ENCODE measurements at regions not wholly inside any gene's neighbourhood (a gene's known extent, or its start where the extent isn't known, plus 50 kb on each side); places are given as distances from the start of the nearest gene placed in this dataset.
"Not testable (repeated sequence)": the region's sequence is repeated elsewhere in the genome, so short reads cannot be mapped to it uniquely, and the experiment has no call there.

GRCh38 chr4:99736846-99737245 lies 79.2 kb upstream of the C4orf54 start:
- TF ChIP-seq POU2F2 (IDR thresholded peaks at IDR 0.05; ENCODE audit: low read depth, low read length) (no peak), TAF1 (IDR thresholded peaks at IDR 0.05; ENCODE audit: low read depth, low read length) (no peak), POLR2A (IDR thresholded peaks at IDR 0.05; ENCODE audit: low read depth, low read length) (no peak), PAX5 (IDR thresholded peaks at IDR 0.05; ENCODE audit: insufficient read depth, low read length, severe bottlenecking) (no peak)
- FAIRE-seq (no peak), DNase-seq (ENCODE audit: insufficient read length, low spot score) (no peak)

- DNase-seq (ENCODE audit: insufficient read length, low spot score): no peak
- no peak for FAIRE-seq
- no peak for TF ChIP-seq TAF1 (IDR thresholded peaks at IDR 0.05; ENCODE audit: low read depth, low read length)
- no peak for TF ChIP-seq POLR2AphosphoS5 (IDR thresholded peaks at IDR 0.05; ENCODE audit: low read depth, low read length)
These were observed 78.2 kb upstream of the C4orf54 start for GRCh38 chr4:99735822-99736221.

- TF ChIP-seq TAF1 (IDR thresholded peaks at IDR 0.05; ENCODE audit: low read depth, low read length): no peak
- no peak for TF ChIP-seq POLR2A (IDR thresholded peaks at IDR 0.05; ENCODE audit: low read depth, low read length)
- TF ChIP-seq POLR2AphosphoS5 (IDR thresholded peaks at IDR 0.05; ENCODE audit: low read depth, low read length): no peak
- no peak for TF ChIP-seq POU2F2 (IDR thresholded peaks at IDR 0.05; ENCODE audit: low read depth, low read length)
- no peak for TF ChIP-seq SPI1 (IDR thresholded peaks at IDR 0.05; ENCODE audit: low read depth, low read length)
- no peak for TF ChIP-seq PAX5 (IDR thresholded peaks at IDR 0.05; ENCODE audit: insufficient read depth, low read length, severe bottlenecking)
- DNase-seq (ENCODE audit: insufficient read length, low spot score) (no peak), FAIRE-seq (no peak)
These were observed 77.1 kb upstream of the C4orf54 start for GRCh38 chr4:99734583-99735322.

GRCh38 chr4:99733455-99733854 lies 75.8 kb upstream of the C4orf54 start:
- DNase-seq (ENCODE audit: insufficient read length, low spot score): not testable (repeated sequence)

GRCh38 chr4:99729186-99729585 lies 71.6 kb upstream of the C4orf54 start:
- TF ChIP-seq PAX5 (IDR thresholded peaks at IDR 0.05; ENCODE audit: insufficient read depth, low read length, severe bottlenecking) (no peak), POLR2AphosphoS5 (IDR thresholded peaks at IDR 0.05; ENCODE audit: low read depth, low read length) (no peak), POLR2A (IDR thresholded peaks at IDR 0.05; ENCODE audit: low read depth, low read length) (no peak), POU2F2 (IDR thresholded peaks at IDR 0.05; ENCODE audit: low read depth, low read length) (no peak), TAF1 (IDR thresholded peaks at IDR 0.05; ENCODE audit: low read depth, low read length) (no peak), SPI1 (IDR thresholded peaks at IDR 0.05; ENCODE audit: low read depth, low read length) (no peak)
- FAIRE-seq (no peak), DNase-seq (ENCODE audit: insufficient read length, low spot score) (no peak)

More at GRCh38 chr4:99733455-99733854, 75.8 kb upstream of the C4orf54 start:
- FAIRE-seq: not testable (repeated sequence)

GRCh38 chr4:99724067-99724466 lies 66.4 kb upstream of the C4orf54 start:
- DNase-seq (ENCODE audit: insufficient read length, low spot score) (no peak), FAIRE-seq (no peak)
- TF ChIP-seq POLR2AphosphoS5 (IDR thresholded peaks at IDR 0.05; ENCODE audit: low read depth, low read length) (no peak), TAF1 (IDR thresholded peaks at IDR 0.05; ENCODE audit: low read depth, low read length) (no peak), POU2F2 (IDR thresholded peaks at IDR 0.05; ENCODE audit: low read depth, low read length) (no peak), PAX5 (IDR thresholded peaks at IDR 0.05; ENCODE audit: insufficient read depth, low read length, severe bottlenecking) (no peak), SPI1 (IDR thresholded peaks at IDR 0.05; ENCODE audit: low read depth, low read length) (no peak), POLR2A (IDR thresholded peaks at IDR 0.05; ENCODE audit: low read depth, low read length) (no peak)

- DNase-seq (ENCODE audit: insufficient read length, low spot score) (no peak), FAIRE-seq (no peak)
- TF ChIP-seq POLR2A (IDR thresholded peaks at IDR 0.05; ENCODE audit: low read depth, low read length): no peak
- TF ChIP-seq PAX5 (IDR thresholded peaks at IDR 0.05; ENCODE audit: insufficient read depth, low read length, severe bottlenecking): no peak
- no peak for TF ChIP-seq POLR2AphosphoS5 (IDR thresholded peaks at IDR 0.05; ENCODE audit: low read depth, low read length)
- TF ChIP-seq POU2F2 (IDR thresholded peaks at IDR 0.05; ENCODE audit: low read depth, low read length): no peak
- TF ChIP-seq TAF1 (IDR thresholded peaks at IDR 0.05; ENCODE audit: low read depth, low read length): no peak
- no peak for TF ChIP-seq SPI1 (IDR thresholded peaks at IDR 0.05; ENCODE audit: low read depth, low read length)
These were observed 66.0 kb upstream of the C4orf54 start for GRCh38 chr4:99723612-99724011.

GRCh38 chr4:99722725-99723124 lies 65.1 kb upstream of the C4orf54 start:
- TF ChIP-seq POLR2AphosphoS5 (IDR thresholded peaks at IDR 0.05; ENCODE audit: low read depth, low read length) (no peak), TAF1 (IDR thresholded peaks at IDR 0.05; ENCODE audit: low read depth, low read length) (no peak), POU2F2 (IDR thresholded peaks at IDR 0.05; ENCODE audit: low read depth, low read length) (no peak), PAX5 (IDR thresholded peaks at IDR 0.05; ENCODE audit: insufficient read depth, low read length, severe bottlenecking) (no peak), POLR2A (IDR thresholded peaks at IDR 0.05; ENCODE audit: low read depth, low read length) (no peak), SPI1 (IDR thresholded peaks at IDR 0.05; ENCODE audit: low read depth, low read length) (no peak)
- FAIRE-seq: no peak
- DNase-seq (ENCODE audit: insufficient read length, low spot score): no peak

- no peak for TF ChIP-seq POLR2A (IDR thresholded peaks at IDR 0.05; ENCODE audit: low read depth, low read length)
- no peak for TF ChIP-seq SPI1 (IDR thresholded peaks at IDR 0.05; ENCODE audit: low read depth, low read length)
- TF ChIP-seq POU2F2 (IDR thresholded peaks at IDR 0.05; ENCODE audit: low read depth, low read length): no peak
- TF ChIP-seq POLR2AphosphoS5 (IDR thresholded peaks at IDR 0.05; ENCODE audit: low read depth, low read length): no peak
- no peak for TF ChIP-seq PAX5 (IDR thresholded peaks at IDR 0.05; ENCODE audit: insufficient read depth, low read length, severe bottlenecking)
- TF ChIP-seq TAF1 (IDR thresholded peaks at IDR 0.05; ENCODE audit: low read depth, low read length): no peak
- DNase-seq (ENCODE audit: insufficient read length, low spot score) (no peak), FAIRE-seq (no peak)
These were observed 64.4 kb upstream of the C4orf54 start for GRCh38 chr4:99722006-99722405.

- FAIRE-seq: no peak
- TF ChIP-seq POU2F2 (IDR thresholded peaks at IDR 0.05; ENCODE audit: low read depth, low read length): no peak
- no peak for TF ChIP-seq TAF1 (IDR thresholded peaks at IDR 0.05; ENCODE audit: low read depth, low read length)
- TF ChIP-seq PAX5 (IDR thresholded peaks at IDR 0.05; ENCODE audit: insufficient read depth, low read length, severe bottlenecking): no peak
- no peak for TF ChIP-seq POLR2AphosphoS5 (IDR thresholded peaks at IDR 0.05; ENCODE audit: low read depth, low read length)
- no peak for TF ChIP-seq POLR2A (IDR thresholded peaks at IDR 0.05; ENCODE audit: low read depth, low read length)
- TF ChIP-seq SPI1 (IDR thresholded peaks at IDR 0.05; ENCODE audit: low read depth, low read length): no peak
- DNase-seq (ENCODE audit: insufficient read length, low spot score): no peak
These were observed 62.6 kb upstream of the C4orf54 start for GRCh38 chr4:99720206-99720605.

All from GM12891 (cell line).